ENCODE measurements at regions not wholly inside any gene's neighbourhood (a gene's known extent, or its start where the extent isn't known, plus 50 kb on each side); places are given as distances from the start of the nearest gene placed in this dataset.

DNA sequence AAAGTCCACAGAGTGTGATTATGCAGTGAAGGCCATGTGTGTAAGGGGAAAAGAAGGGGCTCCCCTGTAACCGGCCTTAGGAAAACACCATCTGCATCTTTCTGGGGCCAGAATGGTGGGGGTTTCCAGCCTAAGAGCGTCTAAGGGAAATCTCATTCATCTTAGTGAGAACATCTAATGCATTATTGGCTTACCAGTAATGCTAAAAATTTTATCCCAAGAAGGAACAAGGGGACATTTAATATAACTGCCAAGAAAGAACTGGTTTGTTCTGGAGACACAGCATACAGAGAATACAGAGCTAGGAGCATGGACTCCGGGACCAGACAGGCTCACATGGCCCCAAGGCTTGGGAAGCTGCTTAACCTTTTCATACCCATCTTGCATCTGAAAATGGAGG lies 58.3 kb upstream of the DSCAM start:
- TF ChIP-seq, protein P1, sequence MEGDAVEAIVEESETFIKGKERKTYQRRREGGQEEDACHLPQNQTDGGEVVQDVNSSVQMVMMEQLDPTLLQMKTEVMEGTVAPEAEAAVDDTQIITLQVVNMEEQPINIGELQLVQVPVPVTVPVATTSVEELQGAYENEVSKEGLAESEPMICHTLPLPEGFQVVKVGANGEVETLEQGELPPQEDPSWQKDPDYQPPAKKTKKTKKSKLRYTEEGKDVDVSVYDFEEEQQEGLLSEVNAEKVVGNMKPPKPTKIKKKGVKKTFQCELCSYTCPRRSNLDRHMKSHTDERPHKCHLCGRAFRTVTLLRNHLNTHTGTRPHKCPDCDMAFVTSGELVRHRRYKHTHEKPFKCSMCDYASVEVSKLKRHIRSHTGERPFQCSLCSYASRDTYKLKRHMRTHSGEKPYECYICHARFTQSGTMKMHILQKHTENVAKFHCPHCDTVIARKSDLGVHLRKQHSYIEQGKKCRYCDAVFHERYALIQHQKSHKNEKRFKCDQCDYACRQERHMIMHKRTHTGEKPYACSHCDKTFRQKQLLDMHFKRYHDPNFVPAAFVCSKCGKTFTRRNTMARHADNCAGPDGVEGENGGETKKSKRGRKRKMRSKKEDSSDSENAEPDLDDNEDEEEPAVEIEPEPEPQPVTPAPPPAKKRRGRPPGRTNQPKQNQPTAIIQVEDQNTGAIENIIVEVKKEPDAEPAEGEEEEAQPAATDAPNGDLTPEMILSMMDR (conservative IDR thresholded peaks at IDR 0.05; ENCODE audit: low read length), result no peak
- no peak for TF ChIP-seq EZH2phosphoT487 (IDR thresholded peaks at IDR 0.05; ENCODE audit: borderline replicate concordance)
